ENCODE measurements at regions not wholly inside any gene's neighbourhood (a gene's known extent, or its start where the extent isn't known, plus 50 kb on each side); places are given as distances from the start of the nearest gene placed in this dataset.

- TF ChIP-seq CTCF (IDR thresholded peaks at IDR 0.05; ENCODE audit: low read depth, low read length, poor library complexity, severe bottlenecking) (no peak), EZH2phosphoT487 (IDR thresholded peaks at IDR 0.05; ENCODE audit: borderline replicate concordance, low read length) (no peak)
Observed at GRCh38 chr16:72372087-72373045, 200.4 kb upstream of the PMFBP1 start.

All from DOHH2 (cell line).